GM18861 (cell line): ENCODE measurements at regions not wholly inside any gene's neighbourhood (a gene's known extent, or its start where the extent isn't known, plus 50 kb on each side); places are given as distances from the start of the nearest gene placed in this dataset.
"Not testable (repeated sequence)": the region's sequence is repeated elsewhere in the genome, so short reads cannot be mapped to it uniquely, and the experiment has no call there.

Experiments
- ATAC-seq: cut with Tn5 transposase; IDR thresholded peaks from one replicate; pipeline ENCODE4 v1.9.1; 2021; ENCODE audit not compliant: unreplicated experiment

DNA sequence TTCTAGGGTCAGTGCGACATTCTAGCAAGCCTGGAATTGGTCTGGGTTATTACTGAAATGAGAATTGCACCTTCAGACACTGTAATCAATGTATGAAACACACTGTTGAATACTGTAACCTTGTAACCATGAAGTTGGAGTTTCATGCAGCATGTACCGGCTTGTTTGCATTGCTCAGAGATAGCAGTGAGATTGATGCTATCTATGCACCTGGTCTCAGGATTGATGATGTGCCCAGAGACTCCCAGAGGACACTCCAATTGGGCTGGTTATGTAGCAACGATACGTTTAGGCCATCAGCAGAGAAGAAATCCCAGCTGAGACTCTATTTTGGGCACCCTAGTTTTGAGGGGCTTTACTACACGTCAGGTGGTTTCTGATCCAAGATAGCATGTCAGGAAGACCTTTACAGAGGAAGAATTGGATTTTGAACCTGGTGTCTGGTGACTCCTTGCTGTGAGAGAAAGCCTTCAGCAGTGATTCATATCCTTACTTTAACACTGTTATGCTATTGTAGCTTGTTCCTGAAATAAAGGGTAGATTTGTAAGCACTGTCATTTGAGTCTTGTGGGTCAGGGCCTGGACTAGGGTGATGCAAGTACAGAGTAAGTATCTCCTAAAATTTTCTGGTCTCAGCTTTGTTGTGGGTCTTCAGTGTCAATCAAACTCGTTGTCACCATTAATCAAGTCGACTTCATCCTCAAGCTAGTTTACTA lies 305.1 kb upstream of the GULP1 start:
- no peak for ATAC-seq

DNA sequence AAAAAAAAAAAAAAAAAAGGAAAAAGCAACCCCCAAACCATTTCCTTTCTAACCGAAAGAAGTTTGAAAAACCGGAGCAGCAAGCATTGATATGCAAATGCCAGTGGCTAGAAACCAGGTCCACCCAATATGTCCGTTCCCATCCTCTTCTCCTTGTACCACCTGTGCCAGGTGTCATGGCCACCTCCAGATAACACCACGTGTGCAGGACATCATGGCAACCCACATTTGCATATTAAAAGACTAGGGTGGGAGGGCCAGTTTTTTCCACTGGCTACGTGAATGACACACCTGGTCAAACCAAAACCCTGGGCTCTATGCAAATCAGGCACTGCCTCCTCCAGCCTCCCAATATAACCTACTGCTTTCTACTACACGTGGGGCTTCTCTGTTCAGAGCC lies 303.3 kb upstream of the GULP1 start:
- ATAC-seq, result no peak

DNA sequence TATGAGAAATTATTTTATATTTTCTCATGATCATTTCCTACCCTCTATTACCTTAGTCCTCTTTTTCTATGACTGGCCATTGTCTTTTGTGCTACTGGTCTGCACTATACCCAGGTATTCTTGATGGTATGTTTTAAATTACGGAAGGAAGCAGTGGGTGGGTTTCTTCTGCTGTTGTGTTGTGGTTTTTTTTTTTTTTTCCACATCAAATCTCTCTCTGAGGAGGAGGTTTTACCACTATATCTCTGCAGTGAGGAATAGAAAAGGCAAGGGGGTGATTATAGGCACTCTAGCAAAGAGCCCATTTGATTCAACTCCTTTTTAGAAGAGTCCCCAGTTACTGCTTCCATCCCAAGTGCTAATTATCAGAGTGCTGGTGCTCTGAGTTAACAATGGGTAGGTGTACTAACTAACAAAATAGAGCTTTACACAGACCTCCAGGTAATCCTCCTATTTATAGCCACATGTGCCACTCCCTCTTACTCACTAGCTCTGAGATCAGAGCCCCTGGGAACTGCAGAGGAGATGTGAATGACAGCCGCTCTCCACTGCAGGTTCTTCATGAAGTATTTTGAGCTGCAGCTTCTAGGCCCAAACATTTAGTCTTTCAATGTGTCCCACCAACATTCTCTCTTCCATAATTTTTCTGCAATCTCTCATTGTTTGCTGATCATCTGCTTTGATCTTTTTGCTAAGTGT lies 301.6 kb upstream of the GULP1 start:
- ATAC-seq, result no peak

DNA sequence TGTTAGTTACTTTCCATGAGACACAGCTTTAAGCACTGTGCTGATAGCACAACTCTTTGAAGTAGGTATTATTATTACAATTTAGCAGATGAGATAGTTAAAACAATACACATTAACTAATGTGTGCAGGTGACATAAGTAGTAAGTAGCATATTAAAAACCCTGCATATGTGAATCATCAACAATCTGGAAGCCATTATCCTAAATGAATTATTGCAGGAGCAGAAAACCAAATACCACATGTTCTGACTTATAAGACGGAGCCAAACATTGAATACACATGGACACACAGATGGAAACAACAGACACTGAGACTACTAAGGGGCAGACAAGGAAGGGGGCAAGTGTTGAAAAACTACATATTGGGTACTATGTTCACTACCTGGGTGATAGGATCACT lies 300.3 kb upstream of the GULP1 start:
- no peak for ATAC-seq

DNA sequence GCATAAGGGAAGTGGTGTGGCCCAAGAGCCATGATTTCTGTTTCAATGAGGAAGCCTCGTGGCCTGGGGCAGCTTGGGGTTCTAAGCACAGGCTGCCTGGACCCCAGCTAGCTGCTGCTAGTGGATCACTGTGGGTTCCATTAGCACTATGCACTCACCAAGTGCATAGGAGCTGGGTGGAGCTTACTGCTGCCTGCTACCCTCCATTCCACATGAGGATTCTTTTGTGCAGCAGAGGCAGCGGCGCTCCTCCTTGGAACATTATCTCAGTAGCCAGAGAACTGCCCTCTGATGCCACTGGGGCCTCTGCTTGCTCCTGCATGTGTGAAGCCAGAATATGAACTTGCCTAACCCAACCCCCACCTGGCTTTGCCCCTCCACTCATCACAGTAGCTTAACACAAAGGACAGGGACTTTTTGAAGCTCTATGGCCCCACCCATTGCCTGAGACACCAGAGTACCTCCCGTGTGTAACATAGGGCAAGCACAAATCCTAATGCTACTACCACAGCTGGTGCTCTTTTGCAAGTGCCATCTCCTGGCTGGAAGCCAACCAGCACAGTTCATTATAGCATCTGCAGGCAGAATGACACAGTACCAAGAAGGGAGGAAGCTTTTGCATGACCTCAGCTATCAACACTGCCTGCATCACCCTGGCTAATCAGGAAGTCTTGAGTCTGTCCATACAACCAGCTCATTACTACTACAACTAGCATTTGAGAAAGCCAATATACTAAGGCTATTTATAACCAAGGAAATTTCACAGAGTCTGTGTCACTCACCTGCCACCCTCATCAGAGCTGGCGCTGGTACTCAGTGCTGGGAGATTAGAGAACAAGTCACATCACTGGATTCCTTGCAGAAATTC lies 297.0 kb upstream of the GULP1 start:
- ATAC-seq, result no peak

DNA sequence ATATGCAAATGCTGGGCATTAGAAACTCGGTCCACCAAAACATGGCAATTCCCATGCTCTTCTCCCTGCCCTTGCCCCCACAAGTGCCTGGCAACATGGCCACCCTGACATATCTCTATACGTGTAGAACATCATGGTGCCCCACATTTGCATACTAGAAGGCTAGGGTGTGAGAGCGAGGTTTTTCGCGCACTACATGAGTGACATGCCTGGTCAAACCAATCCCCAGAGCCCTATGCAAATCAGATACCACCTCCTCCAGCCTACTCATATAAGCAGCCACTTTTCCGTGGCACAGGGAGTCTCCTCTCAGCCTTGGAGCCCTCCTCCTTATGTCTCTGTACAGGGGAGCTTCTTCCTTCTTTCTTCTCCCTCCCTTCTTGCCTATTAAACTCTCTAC lies 296.1 kb upstream of the GULP1 start:
- ATAC-seq, result no peak

DNA sequence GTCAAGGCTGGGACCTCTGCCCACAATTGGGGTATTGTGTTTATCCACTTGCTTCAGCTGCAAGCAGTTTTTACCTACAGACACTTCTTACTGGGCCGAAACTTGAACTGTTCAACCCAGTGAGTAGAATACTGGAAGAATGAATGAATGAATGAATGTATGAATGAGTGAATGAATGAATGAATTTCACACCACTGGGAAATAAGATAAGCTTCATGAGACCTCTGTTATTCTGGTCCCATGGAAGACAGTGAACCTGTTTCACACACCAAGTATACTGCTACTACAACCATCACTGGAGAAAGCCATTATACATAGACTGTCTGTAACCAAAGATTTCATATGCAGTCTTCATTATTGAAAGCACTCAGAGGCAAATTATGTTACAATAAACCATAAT lies 295.0 kb upstream of the GULP1 start:
- no peak for ATAC-seq

DNA sequence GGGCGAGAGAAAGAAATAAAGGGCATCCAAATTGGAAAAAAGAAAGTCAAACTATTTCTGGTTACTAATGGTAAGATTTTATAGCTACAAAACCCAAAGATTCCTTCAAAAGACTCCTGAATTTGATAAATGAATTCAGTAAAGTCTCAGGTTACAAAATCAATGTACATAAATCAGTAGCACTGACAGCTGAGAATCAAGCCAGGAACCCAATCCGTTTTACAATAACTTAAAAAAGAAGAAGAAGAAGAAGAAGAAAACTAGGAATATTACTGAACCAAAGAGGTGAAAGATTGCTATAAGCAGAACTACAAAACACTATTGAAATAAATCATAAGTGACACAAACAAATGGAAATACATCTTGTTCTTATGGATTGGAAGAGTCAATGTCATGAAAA lies 291.5 kb upstream of the GULP1 start:
- ATAC-seq, result no peak

DNA sequence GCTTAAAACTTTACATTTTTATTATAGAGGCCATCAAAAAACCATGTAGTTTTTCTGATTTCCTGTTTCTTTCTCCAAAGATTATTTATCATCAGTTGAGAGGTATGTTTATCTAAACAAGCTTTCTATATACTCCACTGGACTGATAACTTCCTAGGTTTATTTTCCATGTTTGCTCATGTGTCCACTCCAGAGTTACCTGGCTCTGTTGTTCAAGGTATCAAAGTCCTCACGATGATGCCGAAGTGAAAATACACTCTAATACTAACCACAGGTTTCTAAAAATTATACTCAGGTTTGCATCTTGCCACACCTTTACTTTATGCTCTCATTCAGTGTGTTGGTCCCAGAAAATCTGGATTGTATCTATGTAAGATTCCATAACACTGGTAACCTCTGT lies 287.9 kb upstream of the GULP1 start:
- no peak for ATAC-seq

DNA sequence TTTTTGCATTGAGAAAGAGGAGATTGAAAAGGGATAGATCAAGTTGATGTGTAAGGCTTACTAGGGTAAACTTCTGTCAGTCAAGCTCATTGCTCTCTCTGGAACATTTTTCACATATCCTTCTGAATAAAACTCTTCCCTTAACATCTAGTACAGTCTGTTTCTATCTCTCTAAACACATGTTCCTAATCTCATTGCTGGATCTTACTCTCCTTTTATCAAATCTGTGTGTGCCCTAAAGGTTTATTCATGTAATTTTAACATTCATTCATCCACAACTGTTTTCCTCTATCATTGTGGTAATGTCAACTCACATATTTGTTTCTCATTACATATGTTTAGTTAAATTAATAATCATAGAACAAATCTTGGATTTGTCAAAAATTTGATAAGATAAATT lies 277.9 kb upstream of the GULP1 start:
- ATAC-seq, result no peak

DNA sequence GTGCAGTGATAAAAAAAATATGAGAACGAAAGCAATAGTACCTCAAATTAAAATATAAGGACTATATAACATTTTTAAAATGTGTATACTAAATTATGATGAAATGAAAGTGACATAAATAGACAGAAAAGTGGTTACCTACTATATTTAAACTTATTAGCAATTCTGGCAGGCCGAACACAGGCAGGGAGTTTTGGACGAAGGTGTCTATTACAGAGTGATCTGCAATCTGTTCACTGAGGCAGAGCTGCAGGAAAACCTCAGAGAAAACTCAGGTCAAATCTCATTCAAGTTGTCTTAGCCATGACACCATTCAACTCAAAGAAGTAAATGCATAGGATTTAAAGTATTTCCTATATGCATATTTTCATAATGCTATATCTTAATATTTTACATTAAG lies 274.8 kb upstream of the GULP1 start:
- no peak for ATAC-seq

DNA sequence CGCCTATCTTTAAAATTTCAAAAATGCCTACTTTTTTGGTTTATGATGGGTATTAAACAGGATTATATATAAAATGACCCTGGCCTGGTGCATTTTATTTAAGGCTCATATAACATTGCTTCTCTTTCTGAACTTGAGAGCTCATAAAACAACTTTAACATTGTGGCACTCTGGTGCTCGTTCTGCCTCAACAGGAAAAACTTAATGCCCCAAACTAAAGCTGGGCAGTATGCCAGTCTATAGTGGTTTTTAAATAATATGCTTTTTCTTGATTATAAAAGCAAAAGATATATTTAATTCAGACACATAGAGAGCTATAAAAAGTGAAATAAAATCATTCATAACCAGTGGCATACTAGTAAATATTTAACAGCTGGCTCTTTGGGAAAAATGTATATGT lies 269.3 kb upstream of the GULP1 start:
- ATAC-seq, result no peak

DNA sequence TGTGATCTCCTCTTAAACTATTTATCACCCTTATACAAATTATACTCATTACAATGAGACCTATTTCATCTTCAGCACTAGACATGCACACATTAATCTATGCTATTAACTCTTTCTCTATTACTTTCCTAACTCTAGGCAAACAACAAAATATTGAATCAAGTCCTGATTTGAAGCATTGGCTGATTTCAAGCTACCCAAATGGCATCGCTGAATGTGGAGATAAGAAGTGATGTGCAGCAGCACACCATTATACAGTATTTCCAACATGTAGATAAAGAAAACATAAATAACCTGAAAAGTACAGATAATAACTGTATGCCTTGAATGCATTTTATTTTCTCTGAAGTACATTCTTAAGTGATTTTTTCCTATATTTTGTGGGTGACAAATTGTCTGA lies 268.6 kb upstream of the GULP1 start:
- ATAC-seq, result no peak

DNA sequence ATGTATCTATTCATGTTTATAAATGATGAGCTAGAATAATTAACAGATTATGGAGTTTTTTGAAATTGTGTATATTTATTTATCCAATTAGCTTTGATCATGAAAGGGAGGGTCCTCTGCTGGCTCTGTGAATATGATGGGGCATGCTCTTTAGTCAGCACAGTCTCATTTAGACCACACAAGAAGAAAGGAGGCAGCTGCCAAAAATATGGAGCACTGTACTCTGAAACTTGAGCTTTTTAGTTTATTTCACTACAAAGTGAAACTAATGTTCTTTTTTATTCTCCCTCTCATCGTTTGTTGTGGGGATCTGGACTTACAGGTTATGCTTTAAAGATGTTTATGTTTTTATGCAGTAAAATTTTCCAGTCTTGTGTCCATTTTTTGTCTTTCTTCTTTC lies 266.9 kb upstream of the GULP1 start:
- ATAC-seq, result no peak

DNA sequence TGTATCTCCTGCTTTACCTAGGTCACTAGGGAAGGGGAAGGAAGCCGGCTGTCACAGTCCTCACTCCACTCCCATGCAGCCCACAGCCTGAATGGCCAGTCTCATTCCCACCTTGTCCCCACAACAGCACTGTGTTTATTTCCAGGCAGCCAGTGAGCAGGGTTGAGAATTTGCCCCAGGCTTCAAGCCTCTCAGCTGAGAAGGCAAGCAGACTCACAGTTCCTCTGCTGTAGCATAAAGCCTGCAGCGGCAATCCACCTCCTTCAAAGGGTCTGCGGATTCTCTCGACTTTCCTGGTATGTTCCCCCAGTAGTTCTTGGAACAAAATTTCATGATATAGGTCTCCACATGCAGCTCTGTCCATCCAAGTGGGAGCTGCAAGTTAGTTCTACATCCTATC lies 262.9 kb upstream of the GULP1 start:
- ATAC-seq, result no peak

DNA sequence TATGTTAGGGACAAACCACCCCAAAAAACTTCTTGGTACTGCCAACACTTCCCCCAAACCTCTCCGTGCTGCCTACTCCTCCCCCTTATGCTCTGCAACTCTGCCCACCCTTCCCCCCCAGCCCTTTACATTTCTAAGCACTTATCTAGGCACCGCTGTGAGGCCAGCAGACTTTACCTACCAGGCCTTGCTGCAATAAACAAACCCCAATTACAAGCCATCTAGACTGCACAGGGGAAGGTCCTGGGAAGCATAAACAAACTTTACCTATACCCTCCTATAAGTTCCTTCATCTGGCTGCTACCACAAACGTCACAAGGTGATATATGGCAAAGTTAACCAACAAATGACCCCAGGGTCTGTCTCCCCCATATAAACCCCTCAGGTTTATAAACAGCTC lies 259.4 kb upstream of the GULP1 start:
- ATAC-seq, result no peak

DNA sequence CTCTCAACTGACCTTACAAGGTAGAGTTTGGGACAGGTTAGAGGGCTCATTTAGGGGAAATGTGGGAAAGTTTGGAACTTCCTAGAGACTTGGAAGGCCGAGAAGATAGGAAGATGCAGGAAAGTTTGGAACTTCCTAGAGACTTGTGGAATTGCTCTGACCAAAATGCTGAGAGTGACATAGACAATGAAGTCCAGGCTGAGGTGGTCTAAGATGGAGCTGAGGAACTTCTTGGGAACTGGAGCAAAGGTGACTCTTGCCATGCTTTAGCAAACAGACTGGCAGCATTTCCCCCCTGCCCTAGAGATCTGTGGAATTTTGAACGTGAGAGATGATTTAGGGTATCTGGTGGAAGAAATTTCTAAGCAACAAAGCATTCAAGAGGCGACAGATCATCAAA lies 258.9 kb upstream of the GULP1 start:
- ATAC-seq, result no peak

DNA sequence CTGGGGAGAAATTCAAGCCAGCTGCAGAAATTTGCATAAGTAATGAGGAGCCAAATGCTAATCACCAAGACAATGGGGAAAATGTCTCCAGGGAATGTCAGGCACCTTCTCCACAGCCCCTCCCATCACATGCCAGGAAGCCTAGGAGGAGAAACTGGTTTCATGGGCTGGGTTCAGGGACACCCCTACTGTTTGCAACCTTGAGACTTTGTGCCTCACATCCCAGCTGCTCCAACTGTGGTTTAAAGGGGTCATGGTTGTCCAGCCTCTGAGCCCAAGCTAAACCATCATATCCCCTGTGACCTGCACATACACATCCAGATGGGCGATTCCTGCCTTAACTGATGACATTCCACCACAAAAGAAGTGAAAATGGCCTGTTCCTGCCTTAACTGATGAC lies 258.4 kb upstream of the GULP1 start:
- ATAC-seq, result not testable (repeated sequence)

DNA sequence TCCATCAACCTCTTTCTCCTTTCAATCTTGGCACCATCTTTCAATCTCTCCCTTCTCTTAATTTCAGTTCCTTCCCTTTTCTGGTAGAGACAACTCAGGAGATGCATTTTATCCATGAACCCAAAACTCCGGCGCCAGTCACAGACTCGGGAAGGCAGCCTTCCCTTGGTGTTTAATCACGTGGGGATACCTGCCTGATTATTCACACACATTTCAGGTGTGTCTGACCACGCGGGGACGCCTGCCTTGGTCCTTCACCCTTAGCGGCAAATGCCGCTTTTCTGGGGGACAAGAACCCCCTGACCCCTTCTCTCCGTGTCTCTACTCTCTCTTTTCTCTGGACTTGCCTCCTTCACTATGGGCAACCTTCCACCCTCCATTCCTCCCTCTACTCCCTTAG lies 257.6 kb upstream of the GULP1 start:
- not testable (repeated sequence) for ATAC-seq

DNA sequence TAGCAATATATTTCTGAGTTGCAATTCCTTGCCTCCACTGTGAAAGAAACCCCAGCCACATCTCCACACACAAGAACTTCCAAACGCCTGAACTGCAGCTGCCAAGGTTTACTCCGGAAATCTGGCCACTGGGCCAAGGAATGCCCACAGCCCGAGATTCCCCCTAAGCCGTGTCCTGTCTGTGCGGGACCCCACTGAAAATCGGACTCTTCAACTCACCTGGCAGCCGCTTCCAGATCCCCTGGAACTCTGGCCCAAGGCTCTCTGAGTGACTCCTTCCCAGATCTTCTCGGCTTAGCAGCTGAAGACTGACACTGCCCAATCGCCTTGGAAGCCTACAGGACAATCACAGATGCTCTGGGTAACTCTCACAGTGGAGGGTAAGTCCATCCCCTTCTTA lies 256.3 kb upstream of the GULP1 start:
- ATAC-seq, result not testable (repeated sequence)

DNA sequence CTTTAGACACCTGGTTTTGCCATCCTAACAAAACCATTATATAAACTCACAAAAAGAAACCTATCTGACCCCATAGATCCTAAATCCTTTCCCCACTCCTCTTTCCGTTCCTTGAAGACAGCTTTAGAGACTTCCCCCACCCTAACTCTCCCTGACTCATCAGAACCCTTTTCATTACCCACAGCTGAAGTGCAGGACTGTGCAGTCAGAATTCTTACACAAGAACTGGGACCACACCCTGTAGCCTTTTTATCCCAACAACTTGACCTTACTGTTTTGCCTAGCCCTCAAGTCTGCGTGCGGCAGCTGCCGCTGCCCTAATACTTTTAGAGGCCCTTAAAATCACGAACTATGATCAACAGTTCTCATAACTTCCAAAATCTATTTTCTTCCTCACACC lies 254.9 kb upstream of the GULP1 start:
- ATAC-seq, result not testable (repeated sequence)

DNA sequence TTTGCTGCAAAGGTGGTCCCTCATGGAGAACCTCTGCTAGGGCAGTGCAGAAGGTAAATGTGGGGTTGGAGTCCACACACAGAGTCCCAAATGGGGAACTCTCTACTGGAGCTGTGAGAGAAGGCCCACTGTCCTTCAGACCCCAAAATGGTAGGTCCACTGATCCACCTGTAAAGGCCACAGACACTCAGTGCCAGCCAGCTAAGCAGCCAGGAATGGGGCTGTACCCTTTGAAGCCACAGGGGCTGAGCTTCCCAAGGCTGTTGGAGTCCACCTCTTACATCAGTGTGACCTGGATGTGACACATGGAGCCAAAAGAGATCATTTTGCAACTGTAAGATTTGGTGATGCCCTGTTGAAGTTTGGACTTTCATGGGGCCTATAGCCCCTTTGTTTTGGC lies 252.4 kb upstream of the GULP1 start:
- no peak for ATAC-seq
